H1 (cell line): ENCODE measurements at regions not wholly inside any gene's neighbourhood (a gene's known extent, or its start where the extent isn't known, plus 50 kb on each side); places are given as distances from the start of the nearest gene placed in this dataset.

Experiments used
- HDAC2 ChIP-seq, 2 experiments: fragments of 300-600 bp in 1 of 2; sonication (generic) in 1 of 2; IDR thresholded peaks; 2 replicates each; pipeline ENCODE4 v1.6.1; 2011 to 2012; ENCODE audit warnings: low read depth in 2 of 2, low read length in 2 of 2, mild to moderate bottlenecking in 2 of 2, moderate library complexity in 2 of 2, borderline replicate concordance in 1 of 2, inconsistent platforms in 1 of 2
- POLR2AphosphoS5 ChIP-seq: IDR thresholded peaks from 2 replicates; pipeline ENCODE4 v1.6.1; 2011; ENCODE audit warnings: low read depth, low read length

- TF ChIP-seq POLR2AphosphoS5: no peak
- no peak for TF ChIP-seq HDAC2 (IDR thresholded peaks at IDR 0.05; ENCODE audit: borderline replicate concordance in 1 of 2, low read depth in 2 of 2, low read length in 2 of 2)
Measured at GRCh38 chr20:46828471-46828870, 66.2 kb upstream of the EYA2 start (continued).
